VCaP (cell line): ENCODE measurements at regions not wholly inside any gene's neighbourhood (a gene's known extent, or its start where the extent isn't known, plus 50 kb on each side); places are given as distances from the start of the nearest gene placed in this dataset.

Source experiments
- H3K27ac ChIP-seq: fragments of 450-650 bp; 2 replicates; pipeline ENCODE4 v1.5.1; 2017
- TF ChIP-seq, protein P1 (sequence below): fragments of 450-650 bp; conservative IDR thresholded peaks from 2 replicates; pipeline ENCODE4 v1.5.1; 2017; ENCODE audit warnings: mild to moderate bottlenecking, moderate library complexity

DNA sequence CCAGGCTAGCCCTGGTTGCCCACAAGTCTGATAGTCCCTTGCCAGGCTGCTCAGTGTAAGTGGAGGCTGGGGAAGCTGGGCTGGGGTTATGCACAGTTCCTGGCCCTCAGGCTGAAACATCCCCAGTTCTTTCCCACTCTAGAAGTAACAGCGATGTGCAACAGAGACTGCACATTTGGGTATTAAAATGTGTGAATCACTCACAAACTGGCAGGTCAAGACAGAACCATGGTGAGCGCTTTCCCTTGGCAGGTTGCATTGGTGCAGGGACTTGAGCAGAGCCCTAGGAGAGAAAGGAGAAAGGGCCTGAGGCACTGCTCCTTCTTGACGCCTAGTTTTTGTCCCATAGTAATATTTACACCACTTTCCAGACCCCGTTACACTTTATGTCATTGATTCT lies 56.1 kb upstream of the SLC35B4 start:
- H3K27ac ChIP-seq = no peak overlapping the region
- TF ChIP-seq, protein P1, sequence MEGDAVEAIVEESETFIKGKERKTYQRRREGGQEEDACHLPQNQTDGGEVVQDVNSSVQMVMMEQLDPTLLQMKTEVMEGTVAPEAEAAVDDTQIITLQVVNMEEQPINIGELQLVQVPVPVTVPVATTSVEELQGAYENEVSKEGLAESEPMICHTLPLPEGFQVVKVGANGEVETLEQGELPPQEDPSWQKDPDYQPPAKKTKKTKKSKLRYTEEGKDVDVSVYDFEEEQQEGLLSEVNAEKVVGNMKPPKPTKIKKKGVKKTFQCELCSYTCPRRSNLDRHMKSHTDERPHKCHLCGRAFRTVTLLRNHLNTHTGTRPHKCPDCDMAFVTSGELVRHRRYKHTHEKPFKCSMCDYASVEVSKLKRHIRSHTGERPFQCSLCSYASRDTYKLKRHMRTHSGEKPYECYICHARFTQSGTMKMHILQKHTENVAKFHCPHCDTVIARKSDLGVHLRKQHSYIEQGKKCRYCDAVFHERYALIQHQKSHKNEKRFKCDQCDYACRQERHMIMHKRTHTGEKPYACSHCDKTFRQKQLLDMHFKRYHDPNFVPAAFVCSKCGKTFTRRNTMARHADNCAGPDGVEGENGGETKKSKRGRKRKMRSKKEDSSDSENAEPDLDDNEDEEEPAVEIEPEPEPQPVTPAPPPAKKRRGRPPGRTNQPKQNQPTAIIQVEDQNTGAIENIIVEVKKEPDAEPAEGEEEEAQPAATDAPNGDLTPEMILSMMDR = no peak

DNA sequence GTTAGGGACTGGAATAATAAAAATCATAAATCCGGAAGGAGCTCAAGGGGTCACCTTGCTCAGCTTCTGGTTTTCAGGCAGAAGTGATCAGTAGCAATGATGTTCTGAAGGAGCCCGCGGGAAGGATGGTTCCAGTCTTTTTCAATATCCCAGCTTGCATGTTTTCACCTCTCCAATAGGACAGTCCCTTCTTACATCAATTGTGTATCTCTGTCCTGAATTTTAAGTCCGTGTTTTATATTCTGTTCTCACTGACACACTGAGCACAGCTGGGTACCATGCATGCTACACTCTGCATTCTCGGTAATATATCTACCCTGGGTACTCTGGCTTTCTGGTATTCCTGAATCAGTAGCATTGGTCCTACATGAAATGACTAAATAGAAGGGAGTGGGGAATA lies 55.2 kb upstream of the SLC35B4 start:
- H3K27ac ChIP-seq = no peak overlapping the region
- TF ChIP-seq, protein P1 = no peak

DNA sequence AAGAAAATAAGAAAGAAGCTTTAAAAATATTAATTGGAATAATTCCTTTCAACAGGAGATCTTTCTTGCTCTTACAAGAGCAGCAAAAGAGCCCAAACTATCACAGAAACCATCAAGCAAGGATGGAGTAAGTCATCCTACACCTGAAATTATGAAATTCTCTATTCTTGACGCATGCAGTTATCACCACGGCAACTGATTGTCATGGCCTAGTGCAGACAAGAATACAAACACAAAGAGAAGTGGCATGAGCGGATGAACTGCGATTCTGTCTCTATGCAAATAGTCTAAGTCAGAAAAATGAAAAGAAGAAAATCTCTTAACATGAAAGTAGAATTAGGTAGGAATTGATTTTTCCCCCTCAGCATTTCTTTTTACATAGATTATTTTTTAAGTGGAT lies 54.8 kb upstream of the SLC35B4 start:
- TF ChIP-seq, protein P1 = no peak
- no peak overlapping the region for H3K27ac ChIP-seq

DNA sequence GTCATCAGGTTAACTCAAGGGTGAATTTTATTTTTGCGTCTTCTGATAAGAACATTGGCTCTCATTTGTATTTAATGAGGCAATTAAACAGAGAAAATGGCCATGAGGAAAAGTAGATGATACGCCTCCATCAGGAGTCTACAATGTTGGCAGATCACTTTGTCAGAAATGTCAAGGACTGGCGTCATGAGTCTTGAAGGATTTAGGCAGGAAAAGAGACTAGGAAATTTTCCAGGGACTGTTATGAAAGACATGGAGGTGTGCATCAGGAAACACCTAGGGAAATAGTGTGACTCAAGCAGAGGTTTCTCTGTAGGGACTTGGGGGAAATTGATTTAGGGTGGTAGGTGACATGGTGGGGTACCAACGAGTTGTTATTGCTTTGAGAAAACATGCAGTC lies 53.4 kb upstream of the SLC35B4 start:
- TF ChIP-seq, protein P1 = no peak
- H3K27ac ChIP-seq = peak overlapping the region; percentile 89

DNA sequence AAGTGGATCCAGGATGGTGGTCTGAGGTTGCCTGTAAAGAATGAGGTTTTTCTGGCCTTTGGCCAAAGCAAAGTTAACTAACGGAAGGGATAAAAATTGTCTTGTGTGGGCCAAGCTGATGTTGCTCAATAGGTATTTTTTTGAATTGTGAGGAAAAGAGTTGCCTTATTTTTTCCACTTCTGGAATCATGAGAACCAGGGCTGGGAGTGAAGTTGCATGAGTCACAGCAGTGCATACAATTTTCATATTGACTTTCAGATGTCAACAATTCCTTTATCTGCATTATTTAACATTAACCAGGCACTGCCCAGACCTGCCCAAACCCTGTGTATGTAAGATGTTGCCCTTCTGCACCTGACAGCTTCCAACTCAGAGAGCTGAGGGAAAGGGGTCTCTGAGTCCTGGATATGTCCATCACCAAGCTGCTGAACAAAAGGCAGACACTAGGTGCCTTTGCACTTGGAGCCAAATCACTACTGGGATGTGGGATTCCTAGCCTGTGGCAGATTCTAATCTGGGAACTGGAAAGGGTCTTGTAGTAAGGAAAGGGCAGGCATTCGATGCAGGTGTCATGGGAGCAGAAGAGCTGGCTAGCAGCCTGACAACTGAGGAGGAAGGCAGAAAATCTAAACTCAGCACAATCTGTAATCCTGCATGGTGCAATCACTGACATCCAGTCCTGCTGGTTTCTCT lies 52.3 kb upstream of the SLC35B4 start:
- peak overlapping the region; percentile 89 for H3K27ac ChIP-seq
- TF ChIP-seq, protein P1 = no peak

DNA sequence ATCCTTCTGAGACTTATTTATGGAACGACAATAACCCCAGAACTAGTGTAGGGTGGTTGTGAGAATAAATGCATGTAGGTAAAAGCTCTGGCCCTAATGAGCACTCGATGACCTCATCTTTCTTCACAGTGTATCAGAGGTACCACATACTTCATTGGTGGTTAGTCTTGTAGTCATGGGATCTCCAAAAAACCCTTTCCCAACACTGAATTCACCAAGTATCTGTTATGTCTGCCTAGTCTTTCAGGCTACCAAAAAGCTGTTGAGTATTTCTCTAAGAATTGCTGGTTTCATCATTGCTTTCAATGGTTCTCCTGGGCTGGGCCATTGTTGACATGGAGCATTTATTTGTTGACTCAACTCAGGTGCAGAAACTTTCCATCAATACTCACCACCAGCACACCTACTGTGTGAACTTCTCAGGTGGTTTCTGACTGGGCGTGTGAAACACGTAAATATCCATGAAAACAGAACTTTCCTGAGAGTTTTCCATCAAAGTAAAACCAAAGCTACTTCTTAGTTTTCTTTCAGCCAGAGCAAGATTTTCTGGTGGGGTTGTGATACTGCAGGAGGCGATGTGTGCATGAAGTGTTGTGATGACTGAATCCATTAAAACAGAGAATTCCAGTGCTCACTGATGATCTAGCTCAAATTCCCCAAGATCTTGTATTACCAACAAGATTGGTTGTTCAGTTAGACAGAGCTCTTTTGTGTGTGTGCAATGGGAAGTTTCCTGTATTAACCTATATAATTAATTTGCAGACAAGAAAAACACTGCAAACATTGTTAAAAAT lies 51.4 kb upstream of the SLC35B4 start:
- TF ChIP-seq, protein P1 = no peak
- H3K27ac ChIP-seq = peak overlapping the region; percentile 89
